HCT116 (cell line): ENCODE measurements at regions not wholly inside any gene's neighbourhood (a gene's known extent, or its start where the extent isn't known, plus 50 kb on each side); places are given as distances from the start of the nearest gene placed in this dataset.

Experiments
- ATAC-seq: fragments of 200-7000 bp; cut with Tn5 transposase; 2 replicates; pipeline ENCODE4 v1.9.1; 2020; ENCODE audit warnings: mild to moderate bottlenecking, moderate library complexity
- BruUV-seq: library from RNA; stranded (reverse); fragments of 400-500 nt; replicated peaks from 2 replicates; lab custom pipeline; 2021; lab: Mats Ljungman, UMichigan
- CTCF ChIA-PET: fragments of 300-600 bp; sonication (Branson Sonifier 250); formaldehyde crosslinking; loops from one replicate; lab custom pipeline; 2021; ENCODE audit warnings: antibody characterized with exemption; lab: Charles Lee
- POLR2A ChIA-PET: fragments of 300-600, 350-600 bp; sonication (Branson Sonifier 250); formaldehyde crosslinking; loops from one replicate; lab custom pipeline; 2021; ENCODE audit warnings: antibody characterized with exemption; lab: Charles Lee
- RAD21 ChIA-PET, 2 experiments: fragments of 300-600 bp; sonication (Branson Sonifier 250); formaldehyde crosslinking; loops; one replicate each; lab custom pipeline; 2023; ENCODE audit warnings: low total read pairs in 2 of 2; ENCODE audit not compliant: uncharacterized antibody in 2 of 2, unreplicated experiment in 2 of 2, low non-redundant PET in 1 of 2; lab: Charles Lee
- DNase-seq: peaks from one replicate; pipeline ENCODE4 v3.0.0-alpha.2; 2010; ENCODE audit warnings: low read depth, low spot score
- H2AFZ ChIP-seq: fragments of 200-600 bp; shearing (Covaris generic), sonication (generic); 2 replicates; pipeline ENCODE4 v1.6.1; 2017; ENCODE audit warnings: low read depth, mixed run types, mixed read lengths, antibody characterized with exemption, low read length; ENCODE audit not compliant: poor library complexity, severe bottlenecking
- H3K27ac ChIP-seq: 2 replicates; pipeline ENCODE4 v1.5.1; 2012; ENCODE audit warnings: low read depth, low read length
- H3K27me3 ChIP-seq: fragments of 200-600 bp; sonication (generic); 2 replicates; pipeline ENCODE4 v1.6.1; 2016; ENCODE audit warnings: mixed run types, low read length, mixed read lengths; ENCODE audit not compliant: insufficient read depth
- H3K36me3 ChIP-seq, 2 experiments: fragments of 200-500 bp in 1 of 2; fragments of 200-600 bp in 1 of 2; sonication (Bioruptor generic) in 1 of 2; sonication (generic) in 1 of 2; 2 replicates each; pipeline versions ENCODE4 v1.5.1 to v1.6.1; 2014 to 2016; ENCODE audit warnings: low read length in 2 of 2, inconsistent platforms in 1 of 2, mixed read lengths in 1 of 2, mixed run types in 1 of 2; ENCODE audit not compliant: insufficient read depth in 2 of 2, control insufficient read depth in 1 of 2
- H3K4me1 ChIP-seq, 2 experiments: fragments of 200-600 bp in 1 of 2; sonication (generic) in 1 of 2; 2 replicates each; pipeline versions ENCODE4 v1.5.1 to v1.6.1; 2012 to 2017; ENCODE audit warnings: low read length in 2 of 2, inconsistent platforms in 1 of 2, mild to moderate bottlenecking in 1 of 2, mixed read lengths in 1 of 2, mixed run types in 1 of 2, moderate library complexity in 1 of 2; ENCODE audit not compliant: insufficient read depth in 2 of 2, control insufficient read depth in 1 of 2
- H3K4me2 ChIP-seq: fragments of 200-600 bp; sonication (generic); 2 replicates; pipeline ENCODE4 v1.6.1; 2017; ENCODE audit warnings: mixed run types, low read length, mixed read lengths
- H3K4me3 ChIP-seq, 2 experiments: fragments of 200-600 bp in 1 of 2; sonication (generic) in 1 of 2; replicated peaks in 1 of 2; 2 replicates each; pipeline ENCODE4 v1.5.1; 2011 to 2016; ENCODE audit warnings: low read length in 2 of 2, control low read depth in 1 of 2, low read depth in 1 of 2, mild to moderate bottlenecking in 1 of 2, mixed read lengths in 1 of 2, mixed run types in 1 of 2
- H3K79me2 ChIP-seq: fragments of 200-600 bp; sonication (generic); 2 replicates; pipeline ENCODE4 v1.6.1; 2017; ENCODE audit warnings: mild to moderate bottlenecking, mixed run types, low read length, moderate library complexity, mixed read lengths; ENCODE audit not compliant: insufficient read depth
- H3K9ac ChIP-seq: fragments of 200-600 bp; sonication (generic); 2 replicates; pipeline ENCODE4 v1.6.1; 2016; ENCODE audit warnings: low read length, mixed read lengths
- H3K9me2 ChIP-seq: fragments of 200-600 bp; sonication (generic), shearing (Covaris generic); 2 replicates; pipeline ENCODE4 v1.6.1; 2017; ENCODE audit warnings: mixed run types, mild to moderate bottlenecking, moderate library complexity; ENCODE audit not compliant: insufficient read depth
- H3K9me3 ChIP-seq, 2 experiments: fragments of 200-500 bp in 1 of 2; fragments of 200-600 bp in 1 of 2; sonication (Bioruptor generic) in 1 of 2; sonication (generic) in 1 of 2; 2 replicates each; pipeline ENCODE4 v1.6.1; 2014 to 2017; ENCODE audit warnings: low read length in 2 of 2, mixed read lengths in 2 of 2, inconsistent platforms in 1 of 2, low read depth in 1 of 2, mild to moderate bottlenecking in 1 of 2, mixed run types in 1 of 2, moderate library complexity in 1 of 2; ENCODE audit not compliant: control insufficient read depth in 1 of 2, insufficient read depth in 1 of 2
- H4K20me1 ChIP-seq: fragments of 200-600 bp; sonication (generic), shearing (Covaris generic); 2 replicates; pipeline ENCODE4 v1.6.1; 2017; ENCODE audit warnings: mixed run types, mild to moderate bottlenecking, moderate library complexity; ENCODE audit not compliant: insufficient read depth
- CBX3 ChIP-seq: IDR thresholded peaks from 2 replicates; pipeline ENCODE4 v1.6.1; 2012; ENCODE audit warnings: low read depth
- CEBPB ChIP-seq: IDR thresholded peaks from 2 replicates; pipeline ENCODE4 v1.6.1; 2012; ENCODE audit warnings: low read depth
- ELF1 ChIP-seq: IDR thresholded peaks from 2 replicates; pipeline ENCODE4 v1.6.1; 2012; ENCODE audit warnings: low read depth, borderline replicate concordance
- EZH2phosphoT487 ChIP-seq: fragments of 200-600 bp; IDR thresholded peaks from 2 replicates; pipeline ENCODE4 v1.6.1; 2018; ENCODE audit warnings: antibody characterized with exemption, borderline replicate concordance
- FOSL1 ChIP-seq: IDR thresholded peaks from 2 replicates; pipeline ENCODE4 v1.6.1; 2012; ENCODE audit warnings: low read depth
- JUND ChIP-seq: IDR thresholded peaks from 2 replicates; pipeline ENCODE4 v1.6.1; 2012
- RAD21 ChIP-seq: IDR thresholded peaks from 2 replicates; pipeline ENCODE4 v1.6.1; 2012; ENCODE audit warnings: low read depth, mild to moderate bottlenecking
- SP1 ChIP-seq: IDR thresholded peaks from 2 replicates; pipeline ENCODE4 v1.6.1; 2012; ENCODE audit warnings: low read depth
- ZFX ChIP-seq: fragments of 450-650 bp; IDR thresholded peaks from 2 replicates; pipeline ENCODE4 v1.6.1; 2017
- intact Hi-C: fragments of 100-400 bp; cut with micrococcal nuclease; formaldehyde crosslinking; loops from 2 replicates; pipeline ENCODE4 v1.10.0; 2022
- TF ChIP-seq, protein P1 (sequence below): IDR thresholded peaks from 2 replicates; pipeline ENCODE4 v1.6.1; 2012
- TF ChIP-seq, protein P2 (sequence below): IDR thresholded peaks from 2 replicates; pipeline ENCODE4 v1.6.1; 2012; ENCODE audit warnings: low read depth
- TF ChIP-seq, protein P3 (sequence below): IDR thresholded peaks from 2 replicates; pipeline ENCODE4 v1.6.1; 2011; ENCODE audit warnings: mild to moderate bottlenecking, low read length, moderate library complexity; ENCODE audit not compliant: insufficient replicate concordance; ENCODE audit errors: extremely low read depth
- TF ChIP-seq, protein P4 (sequence below), 3 experiments: fragments of 200-600 bp in 1 of 3; sonication (generic) in 1 of 3; IDR thresholded peaks in 2 of 3; conservative IDR thresholded peaks in 1 of 3; 2 replicates each; pipeline ENCODE4 v1.5.1; 2012 to 2017; ENCODE audit warnings: low read depth in 2 of 3, low read length in 2 of 3, antibody characterized with exemption in 1 of 3, borderline replicate concordance in 1 of 3, control low read depth in 1 of 3, mild to moderate bottlenecking in 1 of 3, mixed read lengths in 1 of 3, mixed run types in 1 of 3, moderate library complexity in 1 of 3; ENCODE audit not compliant: insufficient read depth in 1 of 3
- TF ChIP-seq, protein P5 (sequence below): IDR thresholded peaks from 2 replicates; pipeline ENCODE4 v1.6.1; 2012

DNA sequence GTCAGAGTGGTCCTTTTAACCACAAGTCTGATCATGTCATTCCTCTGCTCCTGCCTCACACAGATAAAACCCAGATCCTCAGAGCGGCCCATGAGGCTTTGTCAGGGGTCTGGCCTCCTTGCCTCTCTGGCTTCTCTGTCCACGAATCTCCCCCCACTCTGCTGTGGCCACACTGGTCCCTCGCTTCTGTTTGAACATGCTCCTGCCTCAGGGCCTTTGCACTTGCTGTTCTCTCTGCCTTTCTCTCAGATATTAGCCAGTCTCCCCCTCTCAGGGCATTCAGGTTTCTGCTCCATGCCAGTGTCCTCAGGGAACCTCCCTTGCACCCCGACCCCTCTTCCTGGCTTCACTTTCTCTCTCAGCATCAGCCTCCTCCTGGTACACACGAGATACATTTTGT lies 518.5 kb downstream of the PREX1 start:
- ChIA-PET POLR2A (no interaction called here), RAD21 (no interaction called here), CTCF (no interaction called here)
- Histone ChIP-seq H3K4me3 (no peak overlapping the region), H3K27ac (no peak overlapping the region), H3K9me3 (no peaks in the 10 kb centered on the region), H3K9ac (no peak overlapping the region), H2AFZ (no peak overlapping the region), H4K20me1 (no peaks in the 10 kb centered on the region), H3K4me1 (peaks cover 0 to 9% of the 10 kb centered on the region in 2 experiments; a peak in 1 of 4 replicates), H3K27me3 (peaks cover 11% of the 10 kb centered on the region), H3K36me3 (no peaks in the 10 kb centered on the region), H3K9me2 (no peaks in the 10 kb centered on the region), H3K4me2 (no peak overlapping the region), H3K79me2 (no peaks in the 10 kb centered on the region)
- DNase-seq (no peak), ATAC-seq (no peak)
- intact Hi-C loops, result no loop called here
- BruUV-seq, result no TSS peak
- TF ChIP-seq JUND, result no peak
- TF ChIP-seq, protein P1, sequence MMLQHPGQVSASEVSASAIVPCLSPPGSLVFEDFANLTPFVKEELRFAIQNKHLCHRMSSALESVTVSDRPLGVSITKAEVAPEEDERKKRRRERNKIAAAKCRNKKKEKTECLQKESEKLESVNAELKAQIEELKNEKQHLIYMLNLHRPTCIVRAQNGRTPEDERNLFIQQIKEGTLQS, result no peak
- TF ChIP-seq CEBPB, result no peak
- TF ChIP-seq EZH2phosphoT487, result no peak
- TF ChIP-seq ELF1, result no peak
- TF ChIP-seq FOSL1, result no peak
- TF ChIP-seq, protein P2, sequence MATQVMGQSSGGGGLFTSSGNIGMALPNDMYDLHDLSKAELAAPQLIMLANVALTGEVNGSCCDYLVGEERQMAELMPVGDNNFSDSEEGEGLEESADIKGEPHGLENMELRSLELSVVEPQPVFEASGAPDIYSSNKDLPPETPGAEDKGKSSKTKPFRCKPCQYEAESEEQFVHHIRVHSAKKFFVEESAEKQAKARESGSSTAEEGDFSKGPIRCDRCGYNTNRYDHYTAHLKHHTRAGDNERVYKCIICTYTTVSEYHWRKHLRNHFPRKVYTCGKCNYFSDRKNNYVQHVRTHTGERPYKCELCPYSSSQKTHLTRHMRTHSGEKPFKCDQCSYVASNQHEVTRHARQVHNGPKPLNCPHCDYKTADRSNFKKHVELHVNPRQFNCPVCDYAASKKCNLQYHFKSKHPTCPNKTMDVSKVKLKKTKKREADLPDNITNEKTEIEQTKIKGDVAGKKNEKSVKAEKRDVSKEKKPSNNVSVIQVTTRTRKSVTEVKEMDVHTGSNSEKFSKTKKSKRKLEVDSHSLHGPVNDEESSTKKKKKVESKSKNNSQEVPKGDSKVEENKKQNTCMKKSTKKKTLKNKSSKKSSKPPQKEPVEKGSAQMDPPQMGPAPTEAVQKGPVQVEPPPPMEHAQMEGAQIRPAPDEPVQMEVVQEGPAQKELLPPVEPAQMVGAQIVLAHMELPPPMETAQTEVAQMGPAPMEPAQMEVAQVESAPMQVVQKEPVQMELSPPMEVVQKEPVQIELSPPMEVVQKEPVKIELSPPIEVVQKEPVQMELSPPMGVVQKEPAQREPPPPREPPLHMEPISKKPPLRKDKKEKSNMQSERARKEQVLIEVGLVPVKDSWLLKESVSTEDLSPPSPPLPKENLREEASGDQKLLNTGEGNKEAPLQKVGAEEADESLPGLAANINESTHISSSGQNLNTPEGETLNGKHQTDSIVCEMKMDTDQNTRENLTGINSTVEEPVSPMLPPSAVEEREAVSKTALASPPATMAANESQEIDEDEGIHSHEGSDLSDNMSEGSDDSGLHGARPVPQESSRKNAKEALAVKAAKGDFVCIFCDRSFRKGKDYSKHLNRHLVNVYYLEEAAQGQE, result no peak
- TF ChIP-seq, protein P3, sequence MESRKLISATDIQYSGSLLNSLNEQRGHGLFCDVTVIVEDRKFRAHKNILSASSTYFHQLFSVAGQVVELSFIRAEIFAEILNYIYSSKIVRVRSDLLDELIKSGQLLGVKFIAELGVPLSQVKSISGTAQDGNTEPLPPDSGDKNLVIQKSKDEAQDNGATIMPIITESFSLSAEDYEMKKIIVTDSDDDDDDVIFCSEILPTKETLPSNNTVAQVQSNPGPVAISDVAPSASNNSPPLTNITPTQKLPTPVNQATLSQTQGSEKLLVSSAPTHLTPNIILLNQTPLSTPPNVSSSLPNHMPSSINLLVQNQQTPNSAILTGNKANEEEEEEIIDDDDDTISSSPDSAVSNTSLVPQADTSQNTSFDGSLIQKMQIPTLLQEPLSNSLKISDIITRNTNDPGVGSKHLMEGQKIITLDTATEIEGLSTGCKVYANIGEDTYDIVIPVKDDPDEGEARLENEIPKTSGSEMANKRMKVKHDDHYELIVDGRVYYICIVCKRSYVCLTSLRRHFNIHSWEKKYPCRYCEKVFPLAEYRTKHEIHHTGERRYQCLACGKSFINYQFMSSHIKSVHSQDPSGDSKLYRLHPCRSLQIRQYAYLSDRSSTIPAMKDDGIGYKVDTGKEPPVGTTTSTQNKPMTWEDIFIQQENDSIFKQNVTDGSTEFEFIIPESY, result no peak
- no peak for TF ChIP-seq RAD21
- TF ChIP-seq, protein P4, sequence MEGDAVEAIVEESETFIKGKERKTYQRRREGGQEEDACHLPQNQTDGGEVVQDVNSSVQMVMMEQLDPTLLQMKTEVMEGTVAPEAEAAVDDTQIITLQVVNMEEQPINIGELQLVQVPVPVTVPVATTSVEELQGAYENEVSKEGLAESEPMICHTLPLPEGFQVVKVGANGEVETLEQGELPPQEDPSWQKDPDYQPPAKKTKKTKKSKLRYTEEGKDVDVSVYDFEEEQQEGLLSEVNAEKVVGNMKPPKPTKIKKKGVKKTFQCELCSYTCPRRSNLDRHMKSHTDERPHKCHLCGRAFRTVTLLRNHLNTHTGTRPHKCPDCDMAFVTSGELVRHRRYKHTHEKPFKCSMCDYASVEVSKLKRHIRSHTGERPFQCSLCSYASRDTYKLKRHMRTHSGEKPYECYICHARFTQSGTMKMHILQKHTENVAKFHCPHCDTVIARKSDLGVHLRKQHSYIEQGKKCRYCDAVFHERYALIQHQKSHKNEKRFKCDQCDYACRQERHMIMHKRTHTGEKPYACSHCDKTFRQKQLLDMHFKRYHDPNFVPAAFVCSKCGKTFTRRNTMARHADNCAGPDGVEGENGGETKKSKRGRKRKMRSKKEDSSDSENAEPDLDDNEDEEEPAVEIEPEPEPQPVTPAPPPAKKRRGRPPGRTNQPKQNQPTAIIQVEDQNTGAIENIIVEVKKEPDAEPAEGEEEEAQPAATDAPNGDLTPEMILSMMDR (IDR thresholded peaks at IDR 0.05 in 2 of 3, conservative IDR thresholded peaks at IDR 0.05 in 1 of 3; ENCODE audit: borderline replicate concordance in 1 of 3, insufficient read depth in 1 of 3, low read depth in 2 of 3, low read length in 2 of 3), result no peak
- TF ChIP-seq, protein P5, sequence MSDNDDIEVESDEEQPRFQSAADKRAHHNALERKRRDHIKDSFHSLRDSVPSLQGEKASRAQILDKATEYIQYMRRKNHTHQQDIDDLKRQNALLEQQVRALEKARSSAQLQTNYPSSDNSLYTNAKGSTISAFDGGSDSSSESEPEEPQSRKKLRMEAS, result no peak
- no peak for TF ChIP-seq CBX3
- no peak for TF ChIP-seq SP1
- TF ChIP-seq ZFX, result no peak
